Panc1 (cell line): ENCODE measurements at regions not wholly inside any gene's neighbourhood (a gene's known extent, or its start where the extent isn't known, plus 50 kb on each side); places are given as distances from the start of the nearest gene placed in this dataset.

Experiments used
- ATAC-seq: fragments of 200-7000 bp; cut with Tn5 transposase; 2 replicates; pipeline ENCODE4 v1.9.1; 2020; ENCODE audit warnings: mild to moderate bottlenecking, moderate library complexity
- BruUV-seq: library from RNA; stranded (reverse); fragments of 400-500 nt; replicated peaks from 2 replicates; lab custom pipeline; 2021; lab: Mats Ljungman, UMichigan
- CTCF ChIA-PET: fragments of 300-600 bp; sonication (Branson Sonifier 250); formaldehyde crosslinking; loops from one replicate; lab custom pipeline; 2022; ENCODE audit warnings: antibody characterized with exemption; lab: Charles Lee
- POLR2A ChIA-PET: fragments of 300-600 bp; sonication (Branson Sonifier 250); formaldehyde crosslinking; loops from one replicate; lab custom pipeline; 2022; ENCODE audit warnings: antibody characterized with exemption; lab: Charles Lee
- DNase-seq: peaks from one replicate; pipeline ENCODE4 v3.0.0-alpha.2; 2010; ENCODE audit warnings: low read depth, low spot score
- H3K27ac ChIP-seq: 2 replicates; pipeline ENCODE4 v1.5.1; 2011; ENCODE audit warnings: mild to moderate bottlenecking, low read length, inconsistent platforms
- H3K27me3 ChIP-seq: fragments of 200-500 bp; sonication (Bioruptor generic); 2 replicates; pipeline ENCODE4 v1.6.0; 2014; ENCODE audit warnings: low read length, inconsistent platforms; ENCODE audit not compliant: control insufficient read depth, insufficient read depth
- H3K36me3 ChIP-seq: fragments of 200-500 bp; sonication (Bioruptor generic); 2 replicates; pipeline ENCODE4 v1.5.1; 2014; ENCODE audit warnings: inconsistent platforms, mild to moderate bottlenecking, low read length, moderate library complexity; ENCODE audit not compliant: control insufficient read depth, insufficient read depth
- H3K4me1 ChIP-seq: 2 replicates; pipeline ENCODE4 v1.5.1; 2011; ENCODE audit warnings: inconsistent platforms, mild to moderate bottlenecking, low read length, moderate library complexity; ENCODE audit not compliant: control insufficient read depth, insufficient read depth
- H3K4me3 ChIP-seq, 2 experiments: 2 replicates each; pipeline ENCODE4 v1.5.1; 2011 to 2012; ENCODE audit warnings: low read depth in 2 of 2, low read length in 2 of 2, mild to moderate bottlenecking in 2 of 2, inconsistent platforms in 1 of 2, moderate library complexity in 1 of 2
- H3K9me3 ChIP-seq: fragments of 200-500 bp; sonication (Bioruptor generic); 2 replicates; pipeline ENCODE4 v1.5.1; 2014; ENCODE audit warnings: low read depth, mild to moderate bottlenecking, inconsistent platforms, low read length, moderate library complexity; ENCODE audit not compliant: control insufficient read depth, insufficient read depth
- CTCF ChIP-seq: fragments of 450-650 bp; IDR thresholded peaks from 2 replicates; pipeline ENCODE4 v1.5.1; 2017; ENCODE audit warnings: mild to moderate bottlenecking
- POLR2AphosphoS5 ChIP-seq: IDR thresholded peaks from 2 replicates; pipeline ENCODE4 v1.6.1; 2012; ENCODE audit warnings: mild to moderate bottlenecking, low read depth, low read length, moderate library complexity
- REST ChIP-seq, 2 experiments: IDR thresholded peaks; 2 replicates each; pipeline ENCODE4 v1.6.1; 2011 to 2012; ENCODE audit warnings: low read depth in 2 of 2, control low read depth in 1 of 2, low read length in 1 of 2, mild to moderate bottlenecking in 1 of 2, moderate library complexity in 1 of 2; ENCODE audit not compliant: insufficient read depth in 1 of 2
- SIN3A ChIP-seq: IDR thresholded peaks from 2 replicates; pipeline ENCODE4 v1.6.1; 2012; ENCODE audit warnings: low read depth, mild to moderate bottlenecking, low read length, moderate library complexity, borderline replicate concordance; ENCODE audit not compliant: insufficient read depth
- TCF7L2 ChIP-seq: IDR thresholded peaks from 2 replicates; pipeline ENCODE4 v1.6.1; 2011; ENCODE audit warnings: mild to moderate bottlenecking, low read depth, low read length, inconsistent platforms
- in situ Hi-C: cut with HindIII; loops from 2 replicates; pipeline ENCODE4 v1.10.0; 2016; ENCODE audit warnings: low sequenced_read_pairs, low pct_unique_long_range_greater_than_20kb
- intact Hi-C: fragments of 100-400 bp; cut with micrococcal nuclease; formaldehyde crosslinking; loops from one replicate; pipeline ENCODE4 v1.10.0; 2022; ENCODE audit not compliant: unreplicated experiment

GRCh38 chr1:10896673-10897072, 100.2 kb upstream of the CASZ1 start:
- CTCF ChIA-PET, result no interaction called here
- no peak for ATAC-seq
- intact Hi-C loops (no loop called here), in situ Hi-C loops (no loop called here)
- H3K4me1 ChIP-seq, result peaks cover 17% of the 10 kb centered on the region
- POLR2A ChIA-PET, result no interaction called here
- no peak for TF ChIP-seq CTCF
- no peak for TF ChIP-seq TCF7L2
- no peak for TF ChIP-seq POLR2AphosphoS5
- TF ChIP-seq REST (IDR thresholded peaks at IDR 0.05; ENCODE audit: insufficient read depth in 1 of 2, low read depth in 2 of 2, low read length in 1 of 2), result no peak
- no peak for TF ChIP-seq SIN3A
- BruUV-seq, result no TSS peak
- no peak for DNase-seq
- H3K4me3 ChIP-seq, result no peak overlapping the region
- H3K27ac ChIP-seq, result no peak overlapping the region
- no peaks in the 10 kb centered on the region for H3K9me3 ChIP-seq
- H3K36me3 ChIP-seq, result no peaks in the 10 kb centered on the region
- no peaks in the 10 kb centered on the region for H3K27me3 ChIP-seq

GRCh38 chr1:10897321-10897980, 101.0 kb upstream of the CASZ1 start:
- ChIA-PET CTCF (interaction anchor here (0.7 kb wide), 1 partner anchor 45 kb away, joined by 3 read pairs; no protein-coding TSS in a partner anchor), POLR2A (no interaction called here)
- intact Hi-C loops, result no loop called here
- Histone ChIP-seq H3K36me3 (no peaks in the 10 kb centered on the region), H3K4me1 (peaks cover 17% of the 10 kb centered on the region), H3K4me3 (no peak overlapping the region), H3K9me3 (no peaks in the 10 kb centered on the region), H3K27ac (no peak overlapping the region), H3K27me3 (no peaks in the 10 kb centered on the region)
- no TSS peak for BruUV-seq
- ATAC-seq (no peak), DNase-seq (no peak)
- in situ Hi-C loops, result no loop called here
- TF ChIP-seq TCF7L2 (no peak), CTCF (no peak), REST (IDR thresholded peaks at IDR 0.05; ENCODE audit: insufficient read depth in 1 of 2, low read depth in 2 of 2, low read length in 1 of 2) (no peak), POLR2AphosphoS5 (no peak), SIN3A (no peak)
